KG1 (cell line): ENCODE measurements at regions not wholly inside any gene's neighbourhood (a gene's known extent, or its start where the extent isn't known, plus 50 kb on each side); places are given as distances from the start of the nearest gene placed in this dataset.
"Not testable (repeated sequence)": the region's sequence is repeated elsewhere in the genome, so short reads cannot be mapped to it uniquely, and the experiment has no call there.

Experiments used
- DNase-seq: peaks from one replicate; lab custom pipeline; 2025; lab: John Stamatoyannopoulos, UW

- not testable (repeated sequence) for DNase-seq
Observed at GRCh38 chr3:110001905-110002304, 664.6 kb upstream of the DPPA4 start.

- no peak for DNase-seq
Observed at GRCh38 chr3:110006913-110007312, 669.6 kb upstream of the DPPA4 start.

GRCh38 chr3:110015231-110015963, 678.1 kb upstream of the DPPA4 start:
- no peak for DNase-seq

GRCh38 chr3:110016235-110016815, 679.0 kb upstream of the DPPA4 start:
- no peak for DNase-seq

- DNase-seq, result no peak
Observed at GRCh38 chr3:110017304-110017703, 680.0 kb upstream of the DPPA4 start.

GRCh38 chr3:110021659-110022058, 684.3 kb upstream of the DPPA4 start:
- DNase-seq, result no peak

- DNase-seq, result not testable (repeated sequence)
Observed at GRCh38 chr3:110023022-110023421, 685.7 kb upstream of the DPPA4 start.

- DNase-seq, result no peak
Observed at GRCh38 chr3:110026421-110026820, 689.1 kb upstream of the DPPA4 start.

- no peak for DNase-seq
Observed at GRCh38 chr3:110027446-110028080, 690.2 kb upstream of the DPPA4 start.

- no peak for DNase-seq
Observed at GRCh38 chr3:110031975-110032374, 694.6 kb upstream of the DPPA4 start.

GRCh38 chr3:110059431-110059830, 722.1 kb upstream of the DPPA4 start:
- DNase-seq, result no peak

GRCh38 chr3:110062716-110063115, 725.4 kb upstream of the DPPA4 start:
- no peak for DNase-seq

- DNase-seq, result no peak
Observed at GRCh38 chr3:110063178-110063577, 725.8 kb upstream of the DPPA4 start.

GRCh38 chr3:110066206-110066605, 728.9 kb upstream of the DPPA4 start:
- DNase-seq, result no peak

GRCh38 chr3:110067527-110067926, 730.2 kb upstream of the DPPA4 start:
- no peak for DNase-seq

- no peak for DNase-seq
Observed at GRCh38 chr3:110069761-110070160, 732.4 kb upstream of the DPPA4 start.

- DNase-seq, result no peak
Observed at GRCh38 chr3:110070161-110070916, 733.0 kb upstream of the DPPA4 start.

GRCh38 chr3:110074095-110074494, 736.7 kb upstream of the DPPA4 start:
- DNase-seq, result no peak

- DNase-seq, result no peak
Observed at GRCh38 chr3:110077093-110077492, 739.7 kb upstream of the DPPA4 start.

GRCh38 chr3:110093411-110093810, 756.1 kb upstream of the DPPA4 start:
- no peak for DNase-seq

GRCh38 chr3:110093812-110094401, 756.6 kb upstream of the DPPA4 start:
- no peak for DNase-seq

- no peak for DNase-seq
Observed at GRCh38 chr3:110099711-110100110, 762.4 kb upstream of the DPPA4 start.
